Activated naive CD4-positive, alpha-beta T cell treated with anti-CD3 and anti-CD28 coated beads, Interleukin-2, amount 50 U/mL, for 16 hours (primary cell): ENCODE measurements at regions not wholly inside any gene's neighbourhood (a gene's known extent, or its start where the extent isn't known, plus 50 kb on each side); places are given as distances from the start of the nearest gene placed in this dataset.

Experiments used
- DNase-seq: peaks from one replicate; pipeline ENCODE4 v3.0.0-alpha.2; 2020

GRCh38 chr2:161077367-161078210, 82.6 kb upstream of the TANK start:
- DNase-seq = peak; percentile 49

DNA sequence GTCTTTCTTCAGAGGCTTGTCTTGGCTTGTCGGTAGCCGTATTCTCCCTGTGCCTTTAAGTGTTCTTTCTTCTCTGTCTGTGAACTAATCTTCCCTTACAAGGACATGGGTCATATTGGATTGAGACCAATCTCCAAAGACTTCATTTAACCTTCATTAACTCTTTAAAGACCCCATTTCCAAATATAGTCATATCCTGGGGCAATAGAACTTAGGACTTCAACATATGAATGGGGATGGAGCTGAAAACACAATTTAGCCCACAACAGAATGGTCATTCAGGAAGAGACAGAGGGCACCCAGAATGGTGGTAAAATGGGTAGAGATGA, 82.1 kb upstream of the TANK start:
- no peak for DNase-seq

DNA sequence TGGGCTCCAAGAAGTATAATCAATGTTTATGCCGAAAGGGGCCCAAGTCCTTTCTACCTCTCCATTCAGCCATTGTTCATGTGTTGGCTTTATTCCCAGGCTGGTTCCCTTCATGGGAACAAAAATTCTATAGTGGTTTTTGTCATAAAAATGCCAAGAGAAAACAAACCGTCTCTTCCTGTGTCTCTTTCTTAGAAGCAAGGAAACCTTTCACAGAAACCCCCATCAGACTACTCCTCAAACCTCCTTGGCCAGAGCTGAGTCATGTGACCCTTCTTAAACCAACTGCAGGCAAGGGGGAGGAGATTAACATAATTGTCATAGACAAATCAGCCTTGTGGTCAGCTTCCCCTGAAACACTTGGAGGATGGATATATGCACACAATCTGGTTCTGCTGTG, 75.1 kb upstream of the TANK start:
- DNase-seq = no peak

- no peak for DNase-seq
These were observed 71.4 kb upstream of the TANK start for GRCh38 chr2:161088658-161089350.

DNA sequence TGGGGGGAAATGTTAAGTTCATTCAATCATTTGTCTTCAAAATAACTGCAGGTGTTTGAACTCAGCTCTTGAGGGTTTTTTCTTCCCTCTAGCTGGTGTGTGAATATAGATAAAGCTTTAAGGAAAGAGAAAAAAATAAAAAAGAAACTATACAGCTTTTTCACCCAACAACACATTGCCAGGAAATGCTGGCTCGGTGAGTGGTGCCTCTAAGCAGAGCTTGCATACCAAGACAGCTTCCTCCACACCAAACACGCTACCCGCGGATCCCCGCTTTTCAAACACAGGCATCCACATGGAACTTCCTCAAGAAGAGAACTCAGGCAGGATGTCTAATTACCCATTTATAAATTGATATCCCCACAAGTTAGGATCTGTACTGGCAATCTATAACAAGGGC, 69.8 kb upstream of the TANK start:
- peak; percentile 30 for DNase-seq

- no peak for DNase-seq
These were observed 64.9 kb upstream of the TANK start for GRCh38 chr2:161095314-161095713.

GRCh38 chr2:161096336-161096735, 63.9 kb upstream of the TANK start:
- DNase-seq = no peak

- DNase-seq = no peak
These were observed 63.1 kb upstream of the TANK start for GRCh38 chr2:161097157-161097556.

GRCh38 chr2:161100211-161100895, 59.9 kb upstream of the TANK start:
- no peak for DNase-seq

- no peak for DNase-seq
These were observed 58.8 kb upstream of the TANK start for GRCh38 chr2:161101406-161101805.

- DNase-seq = no peak
These were observed 57.3 kb upstream of the TANK start for GRCh38 chr2:161102770-161103450.

- DNase-seq = no peak
These were observed 56.8 kb upstream of the TANK start for GRCh38 chr2:161103451-161103831.

DNA sequence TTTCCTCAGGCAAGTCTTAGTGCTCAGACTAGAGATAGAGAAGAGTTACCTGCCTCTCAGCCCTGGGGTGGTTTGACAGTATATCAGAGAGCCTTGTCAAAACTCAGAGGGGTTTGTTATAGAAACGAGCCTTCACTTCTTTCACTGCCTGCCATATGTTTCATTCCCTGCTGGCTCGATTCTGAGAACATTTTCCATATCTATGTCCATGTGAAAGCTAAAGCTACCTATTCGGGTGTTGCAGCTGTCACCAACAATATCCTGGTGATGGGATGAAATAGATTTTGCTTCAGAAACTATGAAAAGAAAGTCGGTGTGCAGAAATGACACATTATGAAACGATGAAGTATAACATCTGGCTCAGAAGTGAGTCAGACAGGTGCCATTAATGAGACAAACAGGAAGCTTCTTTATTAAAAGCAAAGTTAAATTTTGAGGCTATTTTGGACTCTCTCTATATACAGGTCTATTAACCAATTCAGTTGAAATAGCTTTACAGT, 56.1 kb upstream of the TANK start:
- DNase-seq = no peak

GRCh38 chr2:161107265-161107664, 53.0 kb upstream of the TANK start:
- no peak for DNase-seq
